Neuron (in vitro differentiated cells): ENCODE measurements at regions not wholly inside any gene's neighbourhood (a gene's known extent, or its start where the extent isn't known, plus 50 kb on each side); places are given as distances from the start of the nearest gene placed in this dataset.

ENCODE experiments used
- H2AFZ ChIP-seq: one replicate; pipeline ENCODE4 v1.6.1; 2013; ENCODE audit warnings: low read depth, mild to moderate bottlenecking, inconsistent platforms, low read length, moderate library complexity
- H3K27me3 ChIP-seq: one replicate; pipeline ENCODE4 v1.6.1; 2013; ENCODE audit warnings: low read length; ENCODE audit not compliant: insufficient read depth
- H3K36me3 ChIP-seq: one replicate; pipeline ENCODE4 v1.6.1; 2013; ENCODE audit warnings: low read length; ENCODE audit not compliant: insufficient read depth
- H3K4me1 ChIP-seq: one replicate; pipeline ENCODE4 v1.6.1; 2013; ENCODE audit warnings: low read length; ENCODE audit not compliant: insufficient read depth
- H3K4me3 ChIP-seq: 2 replicates; pipeline ENCODE4 v1.5.1; 2013; ENCODE audit warnings: mild to moderate bottlenecking, low read length, moderate library complexity
- H3K9me3 ChIP-seq: one replicate; pipeline ENCODE4 v1.6.1; 2013; ENCODE audit warnings: low read length

DNA sequence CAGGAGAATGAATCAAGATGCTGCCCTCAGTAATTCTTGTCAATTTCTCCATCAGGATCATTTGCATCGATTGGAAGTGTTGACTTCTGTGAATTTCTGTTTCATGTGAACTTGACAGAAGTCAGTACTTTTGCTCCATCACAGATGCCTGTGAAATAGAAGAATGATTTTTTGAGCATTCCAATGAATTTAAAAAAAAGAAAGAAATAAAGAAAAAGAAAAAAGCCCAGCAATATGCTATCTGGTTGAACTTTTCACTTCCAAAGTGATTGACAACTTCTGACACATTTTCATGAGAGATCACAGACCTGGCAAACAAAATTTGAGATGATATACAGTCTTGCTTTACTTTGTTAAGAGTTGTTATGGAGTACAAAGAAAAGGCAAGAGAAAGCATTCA lies 175.3 kb downstream of the RWDD3 start:
- peaks cover 27% of the 10 kb centered on the region for H3K4me1 ChIP-seq
- peaks cover 2% of the 10 kb centered on the region for H3K9me3 ChIP-seq
- no peaks in the 10 kb centered on the region for H3K27me3 ChIP-seq
- H3K36me3 ChIP-seq = no peaks in the 10 kb centered on the region
- no peak overlapping the region for H2AFZ ChIP-seq
- H3K4me3 ChIP-seq = no peak overlapping the region

DNA sequence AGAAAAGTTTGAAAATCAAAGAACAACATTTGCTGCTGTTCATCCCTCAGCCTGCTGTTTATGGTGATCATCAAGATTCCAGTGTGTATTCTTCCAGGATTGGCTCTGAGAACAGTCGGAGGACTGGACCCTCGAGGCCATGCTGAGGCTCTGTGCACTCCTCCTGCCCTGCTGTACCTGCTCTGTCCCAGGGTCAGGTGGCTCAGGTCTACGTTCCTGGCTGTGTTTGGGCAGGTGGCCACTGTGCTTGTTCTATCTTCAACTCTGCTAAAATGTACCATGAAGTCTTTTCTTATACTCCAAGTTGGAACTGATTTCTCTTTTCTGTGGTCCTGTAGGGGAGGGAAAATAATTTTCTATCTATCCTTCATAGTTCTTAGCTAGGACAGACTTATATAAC lies 175.9 kb downstream of the RWDD3 start:
- no peak overlapping the region for H2AFZ ChIP-seq
- H3K4me1 ChIP-seq = peaks cover 27% of the 10 kb centered on the region
- H3K9me3 ChIP-seq = no peaks in the 10 kb centered on the region
- H3K27me3 ChIP-seq = no peaks in the 10 kb centered on the region
- H3K36me3 ChIP-seq = no peaks in the 10 kb centered on the region
- H3K4me3 ChIP-seq = no peak overlapping the region

DNA sequence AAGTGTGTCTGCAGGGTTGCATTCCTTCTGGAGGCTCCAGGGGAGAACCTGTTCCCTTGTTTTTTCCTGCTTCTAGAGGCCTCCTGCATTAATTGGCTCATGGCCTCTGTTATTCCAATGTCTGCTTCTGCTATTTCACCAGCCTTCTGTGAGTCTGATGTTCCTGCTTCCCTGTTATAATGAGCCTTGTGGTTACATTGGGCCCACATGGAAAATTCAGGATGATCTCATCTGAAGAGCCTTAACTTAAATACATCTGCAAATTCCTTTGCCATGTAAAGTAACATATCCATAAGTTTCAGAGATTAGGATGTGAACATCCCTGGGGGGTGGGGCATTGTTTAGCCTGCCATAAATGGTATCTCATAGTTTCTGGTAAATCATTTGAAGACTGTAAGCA lies 181.1 kb downstream of the RWDD3 start:
- no peaks in the 10 kb centered on the region for H3K36me3 ChIP-seq
- H3K4me3 ChIP-seq = no peak overlapping the region
- no peak overlapping the region for H2AFZ ChIP-seq
- no peaks in the 10 kb centered on the region for H3K9me3 ChIP-seq
- no peaks in the 10 kb centered on the region for H3K27me3 ChIP-seq
- H3K4me1 ChIP-seq = no peaks in the 10 kb centered on the region

DNA sequence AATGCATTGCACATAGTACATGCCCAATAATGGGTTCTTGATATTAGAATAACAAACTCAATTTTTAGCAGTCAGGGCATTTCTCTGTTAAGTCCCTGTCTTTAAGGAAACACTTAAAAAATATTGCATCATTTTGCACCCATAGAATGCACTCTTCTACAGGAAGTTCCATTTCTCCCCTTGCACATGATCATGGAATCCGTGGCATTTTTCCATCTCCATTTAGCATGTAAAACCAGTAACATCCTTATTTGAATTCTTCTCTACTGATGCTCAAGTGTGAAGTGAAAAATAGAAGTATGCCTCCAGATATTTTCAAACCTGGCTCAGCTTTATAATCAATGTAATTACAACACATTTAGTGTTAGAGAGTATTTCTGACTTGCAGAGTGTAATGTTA lies 192.8 kb downstream of the RWDD3 start:
- Histone ChIP-seq H3K9me3 (no peaks in the 10 kb centered on the region), H3K27me3 (peaks cover 2% of the 10 kb centered on the region), H3K4me1 (no peaks in the 10 kb centered on the region), H2AFZ (no peak overlapping the region), H3K4me3 (no peak overlapping the region), H3K36me3 (no peaks in the 10 kb centered on the region)

DNA sequence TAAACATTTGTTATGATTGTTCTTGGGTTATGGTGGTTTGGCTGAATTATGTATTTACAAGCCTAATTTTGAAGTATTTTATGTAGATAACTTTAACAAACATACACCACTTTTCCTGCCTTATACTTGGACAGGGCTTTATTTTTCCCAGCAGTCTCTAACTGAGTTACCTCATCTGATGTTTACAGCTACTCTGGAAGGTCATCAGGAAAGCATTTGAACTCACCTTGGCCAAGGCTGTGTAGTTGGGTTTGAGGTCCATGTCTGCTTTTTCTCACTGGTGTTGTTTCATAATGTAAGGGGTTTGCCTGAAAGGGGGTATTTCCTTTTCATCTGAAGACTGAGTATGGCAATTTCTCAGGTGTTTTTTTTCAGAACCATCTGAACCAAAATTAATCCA lies 193.5 kb downstream of the RWDD3 start:
- Histone ChIP-seq H2AFZ (no peak overlapping the region), H3K4me3 (no peak overlapping the region), H3K27me3 (peaks cover 2% of the 10 kb centered on the region), H3K4me1 (no peaks in the 10 kb centered on the region), H3K9me3 (no peaks in the 10 kb centered on the region), H3K36me3 (no peaks in the 10 kb centered on the region)

DNA sequence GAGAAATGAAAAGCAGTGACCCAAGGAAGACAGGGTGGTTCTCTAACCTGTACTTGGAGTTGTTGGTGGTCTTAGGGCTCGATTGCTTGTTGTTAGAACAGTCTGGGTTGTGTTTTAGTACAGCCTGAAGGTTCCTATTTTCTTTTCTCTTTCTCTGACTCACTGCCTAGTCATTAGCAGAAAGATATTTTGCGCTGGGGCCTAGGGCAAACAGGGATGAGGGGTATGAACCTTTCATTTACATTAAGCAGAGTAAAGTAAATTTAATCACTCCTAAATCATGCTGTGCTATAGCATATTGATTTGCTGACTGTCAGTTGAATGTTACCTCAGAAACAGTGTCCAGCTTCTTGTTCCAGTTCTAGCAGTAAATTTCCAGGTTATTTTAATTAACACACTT lies 197.2 kb downstream of the RWDD3 start:
- Histone ChIP-seq H3K4me1 (no peaks in the 10 kb centered on the region), H3K36me3 (no peaks in the 10 kb centered on the region), H3K4me3 (no peak overlapping the region), H3K9me3 (no peaks in the 10 kb centered on the region), H3K27me3 (no peaks in the 10 kb centered on the region), H2AFZ (no peak overlapping the region)

DNA sequence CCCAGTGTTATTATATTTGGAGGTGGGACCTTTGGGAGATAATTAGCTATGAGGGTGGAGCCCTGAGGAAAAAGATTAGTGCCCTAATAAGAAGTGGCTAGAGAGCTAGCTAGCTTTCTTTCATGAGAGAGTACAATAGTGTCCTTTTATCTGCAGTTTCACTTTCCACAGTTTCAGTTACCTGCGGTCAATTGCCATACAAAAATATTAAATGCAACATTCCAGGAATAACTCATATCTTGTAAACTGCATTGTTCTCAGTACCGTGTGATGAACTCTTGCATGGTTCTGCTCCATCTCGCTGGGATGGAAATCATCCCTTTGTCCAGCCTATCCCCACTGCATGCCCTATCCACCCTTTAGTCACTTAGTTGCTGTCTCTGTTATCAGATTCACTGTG lies 201.6 kb downstream of the RWDD3 start:
- H3K4me1 ChIP-seq = peaks cover 7% of the 10 kb centered on the region
- no peaks in the 10 kb centered on the region for H3K36me3 ChIP-seq
- H2AFZ ChIP-seq = no peak overlapping the region
- H3K27me3 ChIP-seq = no peaks in the 10 kb centered on the region
- H3K4me3 ChIP-seq = no peak overlapping the region
- H3K9me3 ChIP-seq = no peaks in the 10 kb centered on the region

DNA sequence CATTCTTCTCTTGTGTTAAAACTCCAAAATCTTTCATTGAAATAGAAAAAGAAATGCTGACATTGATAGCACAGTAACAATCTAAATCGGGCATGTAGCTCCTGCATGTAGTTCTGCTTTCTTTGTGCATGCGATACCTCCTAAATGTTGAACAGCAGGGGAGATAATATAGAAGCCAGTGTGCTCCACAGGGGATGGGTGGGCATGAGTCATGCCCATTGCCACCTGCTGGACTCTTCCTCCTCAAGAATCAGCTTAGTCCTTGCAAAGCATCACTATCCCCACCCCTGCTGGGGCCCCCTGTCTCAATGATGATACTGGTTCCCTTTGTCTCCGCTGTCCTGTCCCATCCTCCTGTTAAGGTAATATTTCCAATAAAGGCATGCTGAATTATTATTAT lies 203.0 kb downstream of the RWDD3 start:
- H3K9me3 ChIP-seq = no peaks in the 10 kb centered on the region
- H3K4me1 ChIP-seq = peaks cover 7% of the 10 kb centered on the region
- no peaks in the 10 kb centered on the region for H3K36me3 ChIP-seq
- no peak overlapping the region for H3K4me3 ChIP-seq
- H3K27me3 ChIP-seq = peaks cover 2% of the 10 kb centered on the region
- H2AFZ ChIP-seq = no peak overlapping the region

DNA sequence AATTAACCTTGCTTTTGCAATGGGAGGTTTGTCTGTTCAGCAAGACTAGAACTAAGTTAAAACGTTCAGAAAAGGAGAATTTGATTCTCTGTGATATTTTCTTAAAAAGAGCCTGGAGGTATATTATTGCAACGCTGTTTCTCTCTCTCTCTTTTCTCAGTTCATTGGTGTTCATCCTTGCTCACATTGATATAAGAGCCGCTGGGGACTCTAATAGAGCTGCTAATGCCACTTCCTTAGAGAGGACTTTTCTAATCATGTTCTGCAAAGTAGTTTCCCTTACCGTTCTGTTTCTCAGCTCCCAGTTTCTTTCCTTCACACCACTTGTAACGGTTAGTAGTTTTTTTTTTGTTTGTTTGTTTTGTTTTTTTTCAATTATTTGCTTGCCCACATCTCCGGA lies 203.8 kb downstream of the RWDD3 start:
- H3K9me3 ChIP-seq = no peaks in the 10 kb centered on the region
- H2AFZ ChIP-seq = no peak overlapping the region
- peaks cover 7% of the 10 kb centered on the region for H3K4me1 ChIP-seq
- H3K27me3 ChIP-seq = peaks cover 2% of the 10 kb centered on the region
- no peak overlapping the region for H3K4me3 ChIP-seq
- H3K36me3 ChIP-seq = no peaks in the 10 kb centered on the region

DNA sequence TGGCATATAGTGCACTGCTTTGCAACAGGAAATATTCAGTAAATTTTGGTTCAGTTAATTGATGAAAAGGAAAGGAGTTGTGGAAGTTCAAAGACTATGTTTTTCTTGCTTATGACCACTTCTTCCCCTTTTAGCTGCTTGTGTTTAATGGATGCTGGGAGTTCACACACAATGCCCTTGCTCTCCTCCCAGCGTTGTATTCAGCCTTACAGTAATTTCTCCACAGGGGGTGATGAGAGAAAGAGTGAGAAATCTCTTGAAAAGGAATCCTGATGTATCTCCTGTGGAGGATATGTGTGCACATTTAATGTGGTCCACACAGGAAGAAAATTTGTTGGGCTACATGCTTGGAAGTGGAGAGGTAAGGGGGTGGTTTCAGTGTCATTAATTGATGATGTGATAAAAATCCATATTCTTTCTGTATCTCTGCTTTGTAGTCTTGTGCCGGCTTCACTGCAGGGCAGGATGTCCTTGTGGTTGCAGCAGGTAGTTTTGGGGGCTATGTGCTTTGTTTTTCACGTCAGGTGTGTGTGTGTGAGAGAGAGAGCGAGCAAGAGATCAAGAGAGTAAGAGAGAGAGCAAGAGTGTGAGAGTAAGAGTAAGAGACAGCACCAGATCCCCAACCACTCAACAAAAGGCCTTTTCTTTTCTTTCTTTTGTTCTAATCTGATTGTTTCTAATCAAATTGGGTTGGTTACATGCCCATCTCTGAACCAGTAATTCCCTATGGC lies 204.4 kb downstream of the RWDD3 start:
- Histone ChIP-seq H3K36me3 (no peaks in the 10 kb centered on the region), H3K4me1 (peaks cover 7% of the 10 kb centered on the region), H2AFZ (no peak overlapping the region), H3K4me3 (no peak overlapping the region), H3K9me3 (no peaks in the 10 kb centered on the region), H3K27me3 (peaks cover 2% of the 10 kb centered on the region)

DNA sequence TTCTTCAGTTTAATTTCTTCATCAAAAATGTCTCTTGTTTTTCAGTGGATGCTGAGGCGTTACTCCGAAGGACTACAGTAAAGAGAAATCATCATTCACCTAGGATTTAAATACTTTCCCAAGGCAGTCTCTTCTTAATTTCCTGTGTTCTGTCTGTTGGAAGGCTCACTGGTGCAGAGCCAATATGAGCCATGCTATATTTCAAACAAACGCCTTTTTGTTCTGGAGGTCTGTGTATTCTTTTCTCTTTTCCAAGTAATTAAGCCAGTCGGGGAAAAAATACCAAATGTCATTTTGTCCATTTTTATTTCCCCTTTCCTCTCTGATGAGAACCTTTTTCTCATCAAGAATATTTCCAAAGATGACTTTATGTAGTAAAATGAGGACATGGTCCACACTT lies 206.5 kb downstream of the RWDD3 start:
- Histone ChIP-seq H3K9me3 (no peaks in the 10 kb centered on the region), H2AFZ (no peak overlapping the region), H3K27me3 (peaks cover 2% of the 10 kb centered on the region), H3K36me3 (no peaks in the 10 kb centered on the region), H3K4me1 (peaks cover 7% of the 10 kb centered on the region), H3K4me3 (no peak overlapping the region)

DNA sequence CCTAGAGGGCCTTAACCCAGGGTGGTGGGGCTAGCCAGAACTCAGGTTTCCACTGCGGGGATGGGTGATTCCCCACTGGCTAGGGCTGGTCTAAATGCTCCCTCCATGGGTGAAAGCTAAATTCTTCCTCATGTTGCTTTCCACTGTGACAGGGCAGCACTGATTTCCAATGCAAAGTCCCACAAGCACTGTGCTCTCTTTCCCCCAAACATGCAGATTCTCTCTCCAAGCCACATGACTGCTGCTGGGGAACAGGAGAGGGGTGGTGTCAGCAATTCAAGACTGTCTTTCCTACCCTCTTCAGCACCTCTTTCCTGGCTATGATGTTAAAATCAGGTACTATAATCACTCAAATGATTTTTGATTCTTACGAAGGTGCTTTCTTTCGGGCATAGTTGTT lies 215.5 kb downstream of the RWDD3 start:
- Histone ChIP-seq H3K4me1 (no peaks in the 10 kb centered on the region), H2AFZ (no peak overlapping the region), H3K27me3 (no peaks in the 10 kb centered on the region), H3K9me3 (no peaks in the 10 kb centered on the region), H3K36me3 (no peaks in the 10 kb centered on the region), H3K4me3 (no peak overlapping the region)

DNA sequence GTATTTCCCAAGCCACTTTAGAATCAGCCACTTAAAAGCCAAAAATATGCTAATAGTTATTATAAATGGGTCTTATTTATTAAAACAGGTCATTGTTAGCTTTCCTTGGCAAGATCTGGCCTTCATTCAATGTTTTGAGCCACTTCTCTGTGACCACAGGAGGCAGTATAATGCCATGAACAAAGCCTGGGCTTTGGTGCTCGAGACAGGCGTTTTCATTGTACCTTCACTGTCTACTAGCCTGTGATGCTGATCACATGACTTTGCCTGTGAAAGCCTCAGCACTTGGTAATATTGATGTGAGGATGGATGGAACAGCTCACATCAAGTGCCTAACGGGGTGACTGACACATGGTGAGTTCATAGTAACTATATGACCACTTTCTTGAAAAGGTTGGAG lies 217.0 kb downstream of the RWDD3 start:
- no peak overlapping the region for H3K4me3 ChIP-seq
- no peak overlapping the region for H2AFZ ChIP-seq
- no peaks in the 10 kb centered on the region for H3K36me3 ChIP-seq
- no peaks in the 10 kb centered on the region for H3K27me3 ChIP-seq
- H3K9me3 ChIP-seq = no peaks in the 10 kb centered on the region
- H3K4me1 ChIP-seq = no peaks in the 10 kb centered on the region

DNA sequence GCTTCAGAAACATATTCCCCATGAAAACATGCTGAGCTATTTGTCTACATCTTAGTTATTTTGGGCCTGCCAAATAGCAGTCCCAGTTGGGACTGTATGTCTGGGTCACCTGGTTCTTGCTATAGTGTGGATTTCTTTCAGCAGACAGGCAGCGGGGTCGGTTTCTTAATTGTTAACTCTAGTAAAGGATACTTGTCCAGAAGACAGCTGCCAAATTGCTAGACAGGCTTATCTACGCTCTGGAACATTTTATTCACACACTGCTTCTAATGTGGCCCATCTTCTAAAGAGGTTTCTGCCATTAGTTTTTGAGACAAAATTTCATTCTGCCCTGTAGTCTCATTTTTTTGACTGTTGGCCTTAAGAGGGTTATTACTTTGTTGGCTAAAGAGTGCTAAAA lies 217.9 kb downstream of the RWDD3 start:
- no peaks in the 10 kb centered on the region for H3K36me3 ChIP-seq
- H3K4me3 ChIP-seq = no peak overlapping the region
- no peaks in the 10 kb centered on the region for H3K27me3 ChIP-seq
- H3K4me1 ChIP-seq = no peaks in the 10 kb centered on the region
- H3K9me3 ChIP-seq = no peaks in the 10 kb centered on the region
- no peak overlapping the region for H2AFZ ChIP-seq
